CD4-positive, alpha-beta T cell treated with Interleukin-2 at 100 ng/mL for 4 hours (primary cell): ENCODE measurements at regions not wholly inside any gene's neighbourhood (a gene's known extent, or its start where the extent isn't known, plus 50 kb on each side); places are given as distances from the start of the nearest gene placed in this dataset.
"Not testable (repeated sequence)": the region's sequence is repeated elsewhere in the genome, so short reads cannot be mapped to it uniquely, and the experiment has no call there.

Experiments used
- DNase-seq: peaks from one replicate; pipeline ENCODE4 v3.0.0-alpha.2; 2020; ENCODE audit warnings: low spot score

- no peak for DNase-seq
Observed at GRCh38 chr21:20110368-20110767, 887.8 kb upstream of the NCAM2 start.

GRCh38 chr21:20151741-20152140 is 846.5 kb upstream of the NCAM2 start:
- DNase-seq, result no peak

GRCh38 chr21:20163167-20163566 is 835.0 kb upstream of the NCAM2 start:
- no peak for DNase-seq

- no peak for DNase-seq
Observed at GRCh38 chr21:20167059-20167458, 831.1 kb upstream of the NCAM2 start.

- no peak for DNase-seq
Observed at GRCh38 chr21:20169812-20170576, 828.2 kb upstream of the NCAM2 start.

GRCh38 chr21:20186186-20186585 is 812.0 kb upstream of the NCAM2 start:
- no peak for DNase-seq

- DNase-seq, result no peak
Observed at GRCh38 chr21:20187028-20187427, 811.2 kb upstream of the NCAM2 start.

- not testable (repeated sequence) for DNase-seq
Observed at GRCh38 chr21:20201323-20201722, 796.9 kb upstream of the NCAM2 start.

GRCh38 chr21:20207335-20207734 is 790.9 kb upstream of the NCAM2 start:
- DNase-seq, result no peak

GRCh38 chr21:20215959-20216358 is 782.2 kb upstream of the NCAM2 start:
- DNase-seq, result no peak

- DNase-seq, result no peak
Observed at GRCh38 chr21:20220586-20220985, 777.6 kb upstream of the NCAM2 start.

GRCh38 chr21:20221981-20222380 is 776.2 kb upstream of the NCAM2 start:
- DNase-seq, result not testable (repeated sequence)

- not testable (repeated sequence) for DNase-seq
Observed at GRCh38 chr21:20236649-20237048, 761.6 kb upstream of the NCAM2 start.

- no peak for DNase-seq
Observed at GRCh38 chr21:20249401-20249800, 748.8 kb upstream of the NCAM2 start.

- no peak for DNase-seq
Observed at GRCh38 chr21:20250337-20250736, 747.9 kb upstream of the NCAM2 start.

- no peak for DNase-seq
Observed at GRCh38 chr21:20253261-20253660, 744.9 kb upstream of the NCAM2 start.

GRCh38 chr21:20254964-20255363 is 743.2 kb upstream of the NCAM2 start:
- no peak for DNase-seq

- no peak for DNase-seq
Observed at GRCh38 chr21:20257052-20257740, 741.0 kb upstream of the NCAM2 start.

- DNase-seq, result no peak
Observed at GRCh38 chr21:20258542-20258941, 739.7 kb upstream of the NCAM2 start.

- DNase-seq, result no peak
Observed at GRCh38 chr21:20259031-20259867, 739.0 kb upstream of the NCAM2 start.

GRCh38 chr21:20260124-20260523 is 738.1 kb upstream of the NCAM2 start:
- DNase-seq, result no peak

GRCh38 chr21:20261364-20261763 is 736.8 kb upstream of the NCAM2 start:
- no peak for DNase-seq
